ENCODE measurements at regions not wholly inside any gene's neighbourhood (a gene's known extent, or its start where the extent isn't known, plus 50 kb on each side); places are given as distances from the start of the nearest gene placed in this dataset.

GRCh38 chr4:33711826-33712225 lies 2532.5 kb downstream of the ARAP2 start:
- TF ChIP-seq, protein P1, sequence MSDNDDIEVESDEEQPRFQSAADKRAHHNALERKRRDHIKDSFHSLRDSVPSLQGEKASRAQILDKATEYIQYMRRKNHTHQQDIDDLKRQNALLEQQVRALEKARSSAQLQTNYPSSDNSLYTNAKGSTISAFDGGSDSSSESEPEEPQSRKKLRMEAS (IDR thresholded peaks at IDR 0.05): no peak
- TF ChIP-seq EP300 (IDR thresholded peaks at IDR 0.05; ENCODE audit: borderline replicate concordance) (no peak), RAD21 (IDR thresholded peaks at IDR 0.05; ENCODE audit: low read depth) (no peak)
